A549 (cell line): ENCODE measurements at regions not wholly inside any gene's neighbourhood (a gene's known extent, or its start where the extent isn't known, plus 50 kb on each side); places are given as distances from the start of the nearest gene placed in this dataset.

Source experiments
- ATAC-seq, 2 experiments: fragments of 200-7000 bp in 1 of 2; fragments of >200 bp in 1 of 2; cut with Nextera tagmentation in 1 of 2; cut with Tn5 transposase in 1 of 2; 3 replicates each; pipeline versions ENCODE4 v1.8.0 to v1.9.1; 2018 to 2020; ENCODE audit warnings: mild to moderate bottlenecking in 1 of 2, moderate library complexity in 1 of 2
- CTCF ChIA-PET: fragments of 300-600 bp; sonication (Branson Sonifier 250); formaldehyde crosslinking; extraction: SDS; loops from one replicate; lab custom pipeline; 2021; ENCODE audit warnings: antibody characterized with exemption, inconsistent platforms; lab: Yijun Ruan, JAX
- POLR2A ChIA-PET: fragments of 350-600 bp; formaldehyde crosslinking; extraction: SDS; loops from one replicate; lab custom pipeline; 2021; ENCODE audit warnings: antibody characterized with exemption, inconsistent platforms; lab: Yijun Ruan, JAX
- DNase-seq, 2 experiments: peaks; one replicate each; pipeline versions ENCODE4 v3.0.0 to v3.0.0-alpha.2; 2011 to 2016; ENCODE audit warnings: low read depth in 1 of 2, low spot score in 1 of 2
- FAIRE-seq: peaks from 2 replicates; lab custom pipeline; 2011; peaks lifted over from hg19 to GRCh38; lab: Jason Lieb, UNC
- H3K27ac ChIP-seq, 2 experiments: fragments of >200 bp; sonication (Bioruptor Twin); formaldehyde crosslinking; 3 replicates each; pipeline ENCODE4 v1.5.1; 2016 to 2017
- H3K4me1 ChIP-seq: fragments of >200 bp; sonication (Bioruptor Twin); formaldehyde crosslinking; 3 replicates; pipeline ENCODE4 v1.6.1; 2016
- H3K4me2 ChIP-seq: fragments of >200 bp; sonication (Bioruptor Twin); formaldehyde crosslinking; 3 replicates; pipeline ENCODE4 v1.6.1; 2016
- H3K4me3 ChIP-seq: fragments of >200 bp; sonication (Bioruptor Twin); formaldehyde crosslinking; 3 replicates; pipeline ENCODE4 v1.5.1; 2016
- H3K9me3 ChIP-seq: fragments of >200 bp; sonication (Bioruptor Twin); formaldehyde crosslinking; 3 replicates; pipeline ENCODE4 v1.6.1; 2016
- BCL3 ChIP-seq: fragments of >200 bp; sonication (Bioruptor Twin); formaldehyde crosslinking; IDR thresholded peaks from 3 replicates; pipeline ENCODE4 v1.6.1; 2016
- BHLHE40 ChIP-seq: IDR thresholded peaks from 2 replicates; pipeline ENCODE4 v1.6.1; 2012; ENCODE audit warnings: low read depth, low read length, inconsistent platforms
- CHD2 ChIP-seq: fragments of 150-350 bp; IDR thresholded peaks from 2 replicates; pipeline ENCODE4 v1.6.1; 2014; ENCODE audit warnings: low read length; ENCODE audit not compliant: partially characterized antibody
- CHD4 ChIP-seq: fragments of 200-600 bp; sonication (generic); IDR thresholded peaks from 2 replicates; pipeline ENCODE4 v1.6.1; 2016; ENCODE audit warnings: antibody characterized with exemption, mild to moderate bottlenecking, borderline replicate concordance
- EHF ChIP-seq: fragments of 250-450 bp; sonication (Bioruptor Pico); IDR thresholded peaks from 2 replicates; pipeline ENCODE4 v1.5.0; 2020; ENCODE audit warnings: mild to moderate bottlenecking
- EHMT2 ChIP-seq: fragments of 200-600 bp; sonication (generic); IDR thresholded peaks from 2 replicates; pipeline ENCODE4 v1.6.1; 2016; ENCODE audit warnings: antibody characterized with exemption, low read depth, mild to moderate bottlenecking, moderate library complexity
- FOSB ChIP-seq: fragments of 250-450 bp; sonication (Bioruptor Pico); IDR thresholded peaks from 2 replicates; pipeline ENCODE4 v1.5.0; 2020; ENCODE audit warnings: mild to moderate bottlenecking, moderate library complexity
- GATA3 ChIP-seq: IDR thresholded peaks from 2 replicates; pipeline ENCODE4 v1.6.1; 2012; ENCODE audit warnings: borderline replicate concordance
- HOXA7 ChIP-seq: fragments of 250-450 bp; sonication (Bioruptor Pico); IDR thresholded peaks from 2 replicates; pipeline ENCODE4 v1.5.0; 2020; ENCODE audit warnings: mild to moderate bottlenecking, moderate library complexity
- HOXB13 ChIP-seq: fragments of 250-450 bp; sonication (Bioruptor Pico); IDR thresholded peaks from 2 replicates; pipeline ENCODE4 v1.5.0; 2020; ENCODE audit warnings: low read depth, mild to moderate bottlenecking, moderate library complexity
- JUNB ChIP-seq: fragments of >200 bp; sonication (Bioruptor Twin); formaldehyde crosslinking; IDR thresholded peaks from 2 replicates; pipeline ENCODE4 v1.6.1; 2016
- KDM1A ChIP-seq: fragments of 200-600 bp; sonication (generic); IDR thresholded peaks from 2 replicates; pipeline ENCODE4 v1.6.1; 2016; ENCODE audit warnings: low read depth, mild to moderate bottlenecking
- MAZ ChIP-seq: fragments of 150-350 bp; IDR thresholded peaks from 2 replicates; pipeline ENCODE4 v1.6.1; 2014; ENCODE audit warnings: antibody characterized with exemption, low read depth, low read length, borderline replicate concordance
- MYC ChIP-seq: IDR thresholded peaks from 2 replicates; pipeline ENCODE4 v1.6.1; 2012; ENCODE audit warnings: mild to moderate bottlenecking, inconsistent platforms, low read length, improper control_type of control experiment, borderline replicate concordance
- NR3C1 ChIP-seq: fragments of >200 bp; sonication (Bioruptor Twin); formaldehyde crosslinking; IDR thresholded peaks from 3 replicates; pipeline ENCODE4 v1.6.1; 2017
- PBX3 ChIP-seq: IDR thresholded peaks from 2 replicates; pipeline ENCODE4 v1.6.1; 2012
- RARB ChIP-seq: fragments of 250-450 bp; sonication (Bioruptor Pico); IDR thresholded peaks from 2 replicates; pipeline ENCODE4 v1.8.0; 2021; ENCODE audit warnings: mild to moderate bottlenecking, moderate library complexity
- RCOR1 ChIP-seq: fragments of 150-350 bp; IDR thresholded peaks from 2 replicates; pipeline ENCODE4 v1.6.1; 2014; ENCODE audit warnings: antibody characterized with exemption, low read length, low read depth
- REST ChIP-seq: fragments of 200-600 bp; sonication (generic); IDR thresholded peaks from 2 replicates; pipeline ENCODE4 v1.6.1; 2016; ENCODE audit warnings: antibody characterized with exemption, mild to moderate bottlenecking, moderate library complexity
- SMC3 ChIP-seq: fragments of >200 bp; sonication (Bioruptor Twin); formaldehyde crosslinking; IDR thresholded peaks from 3 replicates; pipeline ENCODE4 v1.6.1; 2018; ENCODE audit warnings: inconsistent platforms
- TP53 ChIP-seq: fragments of 250-450 bp; sonication (Bioruptor Pico); IDR thresholded peaks from 2 replicates; pipeline ENCODE4 v1.5.0; 2021; ENCODE audit warnings: mild to moderate bottlenecking, moderate library complexity
- USF2 ChIP-seq: fragments of 450-650 bp; IDR thresholded peaks from 2 replicates; pipeline ENCODE4 v1.6.1; 2014; ENCODE audit warnings: antibody characterized with exemption
- ZC3H11A ChIP-seq: fragments of 450-650 bp; IDR thresholded peaks from 2 replicates; pipeline ENCODE4 v1.6.1; 2014; ENCODE audit warnings: antibody characterized with exemption, mild to moderate bottlenecking
- WGBS: methylation state at CpG from one replicate; pipeline ENCODE4 v1.1.6; 2017; ENCODE audit errors: missing lambda C conversion rate; 5-methylcytosine and 5-hydroxymethylcytosine counted together

- no peak overlapping the region for H3K4me2 ChIP-seq
- ChIA-PET CTCF (interaction anchor here (1.0 kb wide), 1 partner anchor 157 kb away, joined by 3 read pairs; no protein-coding TSS in a partner anchor), POLR2A (no interaction called here)
- no peak for TF ChIP-seq RCOR1
- no peak for TF ChIP-seq MYC
- TF ChIP-seq NR3C1: no peak
- no peak for TF ChIP-seq ZC3H11A
- no peak for TF ChIP-seq TP53 (CRISPR knock-in tag)
- TF ChIP-seq RARB (CRISPR knock-in tag): no peak
- no peak for TF ChIP-seq SMC3
- 0 out of 6 replicates have a peak, but pooled peaks of 1 of the 2 experiments have one; percentile 47 for ATAC-seq
- 18% methylated on average over 2 of the region's 2 CpGs for whole genome bisulfite sequencing
- no peak for DNase-seq
- no peak overlapping the region for H3K27ac ChIP-seq
- no peaks in the 10 kb centered on the region for H3K9me3 ChIP-seq
- no peak overlapping the region for H3K4me3 ChIP-seq
- H3K4me1 ChIP-seq: no peaks in the 10 kb centered on the region
- no peak for FAIRE-seq
Measured at GRCh38 chr13:108360139-108360538, 90.6 kb downstream of the TNFSF13B start.

GRCh38 chr13:108361769-108362168 lies 92.3 kb downstream of the TNFSF13B start:
- POLR2A ChIA-PET: no interaction called here
- DNase-seq (no peak), ATAC-seq (no peak), FAIRE-seq (no peak)
- Histone ChIP-seq H3K9me3 (no peaks in the 10 kb centered on the region), H3K4me3 (no peak overlapping the region), H3K4me1 (no peaks in the 10 kb centered on the region), H3K27ac (no peak overlapping the region), H3K4me2 (no peak overlapping the region)
- WGBS: 32% methylated on average over 9 of the region's 9 CpGs
- TF ChIP-seq TP53 (CRISPR knock-in tag) (no peak), USF2 (no peak), CHD4 (no peak), CHD2 (no peak), FOSB (CRISPR knock-in tag) (no peak), HOXA7 (CRISPR knock-in tag) (no peak)
- CTCF ChIA-PET: interaction anchor here (0.7 kb wide), 1 partner anchor 19 kb away, joined by 3 read pairs; no protein-coding TSS in a partner anchor

GRCh38 chr13:108363666-108364065 lies 94.1 kb downstream of the TNFSF13B start:
- ChIA-PET CTCF (interaction anchor here (0.6 to 1.2 kb wide), 2 partner anchors 23 to 75 kb away, joined by 3 to 4 read pairs; no protein-coding TSS in a partner anchor), POLR2A (no interaction called here)
- Histone ChIP-seq H3K4me1 (no peaks in the 10 kb centered on the region), H3K4me2 (no peak overlapping the region), H3K4me3 (no peak overlapping the region), H3K27ac (no peak overlapping the region), H3K9me3 (no peaks in the 10 kb centered on the region)
- WGBS: 57% methylated on average over 5 of the region's 5 CpGs
- DNase-seq: no peak
- TF ChIP-seq EHF (CRISPR knock-in tag) (no peak), BCL3 (no peak), KDM1A (no peak), MAZ (no peak), BHLHE40 (no peak)
- no peak for FAIRE-seq
- ATAC-seq: no peak

- no peaks in the 10 kb centered on the region for H3K4me1 ChIP-seq
- ChIA-PET POLR2A (no interaction called here), CTCF (no interaction called here)
- H3K4me3 ChIP-seq: no peak overlapping the region
- H3K9me3 ChIP-seq: no peaks in the 10 kb centered on the region
- H3K4me2 ChIP-seq: no peak overlapping the region
- ATAC-seq: no peak
- DNase-seq: no peak
- WGBS: 4% methylated on average over 4 of the region's 4 CpGs
- no peak for FAIRE-seq
- no peak overlapping the region for H3K27ac ChIP-seq
- TF ChIP-seq HOXB13 (no peak), MYC (no peak), PBX3 (no peak), MAZ (no peak), EHMT2 (no peak), REST (no peak), JUNB (no peak), GATA3 (no peak)
Measured at GRCh38 chr13:108365255-108365654, 95.7 kb downstream of the TNFSF13B start.
